H1 (cell line): ENCODE measurements at regions not wholly inside any gene's neighbourhood (a gene's known extent, or its start where the extent isn't known, plus 50 kb on each side); places are given as distances from the start of the nearest gene placed in this dataset.

Experiments
- CTCF ChIA-PET: fragments of 300-600 bp; sonication (Branson Sonifier 250); formaldehyde crosslinking; loops from one replicate; lab custom pipeline; 2021; ENCODE audit not compliant: partially characterized antibody; lab: Charles Lee
- POLR2A ChIA-PET: fragments of 300-600 bp; sonication (Branson Sonifier 250); formaldehyde crosslinking; loops from one replicate; lab custom pipeline; 2021; ENCODE audit warnings: inconsistent platforms; ENCODE audit not compliant: partially characterized antibody; lab: Charles Lee
- DNase-seq, 2 experiments: peaks; one replicate each; pipeline versions ENCODE4 v3.0.0 to v3.0.0-alpha.2; 2010 to 2022; ENCODE audit warnings: low spot score in 2 of 2, low read depth in 1 of 2, mixed read lengths in 1 of 2
- FAIRE-seq: peaks from 2 replicates; lab custom pipeline; 2011; peaks lifted over from hg19 to GRCh38; lab: Jason Lieb, UNC
- H2AFZ ChIP-seq: 2 replicates; pipeline ENCODE4 v1.8.1; 2012; ENCODE audit warnings: low read length, inconsistent platforms
- H2AK5ac ChIP-seq: 2 replicates; pipeline ENCODE4 v1.6.1; 2013; ENCODE audit warnings: low read depth, low read length
- H2BK120ac ChIP-seq: replicated peaks from 2 replicates; pipeline ENCODE3; 2013; ENCODE audit warnings: low read depth, low read length, inconsistent platforms
- H2BK12ac ChIP-seq: 2 replicates; pipeline ENCODE4 v1.6.1; 2013; ENCODE audit warnings: low read depth, low read length
- H2BK15ac ChIP-seq: 2 replicates; pipeline ENCODE4 v1.6.1; 2013; ENCODE audit warnings: low read length
- H2BK20ac ChIP-seq: 2 replicates; pipeline ENCODE4 v1.6.1; 2013; ENCODE audit warnings: low read length
- H2BK5ac ChIP-seq: 2 replicates; pipeline ENCODE4 v1.6.1; 2013; ENCODE audit warnings: low read depth, low read length
- H3K14ac ChIP-seq: 2 replicates; pipeline ENCODE4 v1.6.1; 2013; ENCODE audit warnings: inconsistent platforms; ENCODE audit not compliant: insufficient read length
- H3K18ac ChIP-seq: 2 replicates; pipeline ENCODE4 v1.6.1; 2013; ENCODE audit warnings: low read length; ENCODE audit errors: extremely low read depth
- H3K23ac ChIP-seq: 2 replicates; pipeline ENCODE4 v1.6.1; 2013; ENCODE audit warnings: inconsistent platforms; ENCODE audit not compliant: insufficient read length
- H3K23me2 ChIP-seq: 2 replicates; pipeline ENCODE4 v1.6.1; 2013; ENCODE audit warnings: low read depth, low read length
- H3K27ac ChIP-seq: 2 replicates; pipeline ENCODE4 v1.6.1; 2011; ENCODE audit warnings: low read depth, low read length, inconsistent platforms
- H3K27me3 ChIP-seq, 4 experiments: replicated peaks in 1 of 4; 1 replicate in 1 of 4; 2 replicates in 3 of 4; pipeline versions ENCODE4 v1.6.1 to v1.8.1; 2011 to 2013; ENCODE audit warnings: low read length in 3 of 4, mild to moderate bottlenecking in 3 of 4, inconsistent platforms in 2 of 4, mixed read lengths in 2 of 4, moderate library complexity in 1 of 4; ENCODE audit not compliant: control insufficient read depth in 3 of 4, insufficient read depth in 3 of 4; ENCODE audit errors: extremely low read depth in 1 of 4
- H3K36me3 ChIP-seq, 4 experiments: 2 replicates each; pipeline versions ENCODE4 v1.6.1 to v1.8.1; 2011 to 2013; ENCODE audit warnings: mild to moderate bottlenecking in 4 of 4, low read length in 3 of 4, moderate library complexity in 2 of 4, control low read depth in 1 of 4, inconsistent platforms in 1 of 4; ENCODE audit not compliant: insufficient read depth in 4 of 4, control insufficient read depth in 2 of 4
- H3K4ac ChIP-seq: replicated peaks from 2 replicates; pipeline ENCODE3; 2013; ENCODE audit warnings: low read length, low read depth, mixed read lengths, inconsistent platforms; ENCODE audit not compliant: insufficient read length
- H3K4me1 ChIP-seq, 4 experiments: replicated peaks in 1 of 4; 1 replicate in 1 of 4; 2 replicates in 3 of 4; pipeline versions ENCODE4 v1.6.1 to v1.8.1; 2011 to 2013; ENCODE audit warnings: low read length in 3 of 4, inconsistent platforms in 2 of 4, mixed read lengths in 1 of 4; ENCODE audit not compliant: insufficient read depth in 4 of 4, control insufficient read depth in 3 of 4
- H3K4me2 ChIP-seq, 2 experiments: 2 replicates each; pipeline versions ENCODE4 v1.6.1 to v1.8.1; 2011 to 2013; ENCODE audit warnings: low read depth in 2 of 2, low read length in 2 of 2, control low read depth in 1 of 2, inconsistent platforms in 1 of 2, mild to moderate bottlenecking in 1 of 2; ENCODE audit not compliant: insufficient read depth in 1 of 2
- H3K4me3 ChIP-seq, 4 experiments: fragments of 200-600, 300-600 bp in 1 of 4; sonication (generic), shearing (Covaris generic), sonication (Bioruptor Twin) in 1 of 4; 2 replicates each; pipeline versions ENCODE4 v1.5.1 to v1.8.1; 2011 to 2016; ENCODE audit warnings: low read length in 4 of 4, low read depth in 3 of 4, control low read depth in 2 of 4, inconsistent platforms in 2 of 4, mild to moderate bottlenecking in 2 of 4, mixed read lengths in 1 of 4, moderate library complexity in 1 of 4; ENCODE audit not compliant: insufficient read depth in 2 of 4; ENCODE audit errors: extremely low read depth in 1 of 4
- H3K56ac ChIP-seq: replicated peaks from 2 replicates; pipeline ENCODE3; 2013; ENCODE audit warnings: low read depth, mild to moderate bottlenecking, mixed read lengths, low read length, inconsistent platforms; ENCODE audit not compliant: insufficient read length
- H3K79me1 ChIP-seq: 2 replicates; pipeline ENCODE4 v1.6.1; 2013; ENCODE audit warnings: low read depth, low read length, control low read depth
- H3K79me2 ChIP-seq, 2 experiments: 2 replicates each; pipeline versions ENCODE4 v1.6.1 to v1.8.1; 2012 to 2013; ENCODE audit warnings: low read length in 2 of 2, mild to moderate bottlenecking in 2 of 2, inconsistent platforms in 1 of 2; ENCODE audit not compliant: insufficient read depth in 2 of 2, control insufficient read depth in 1 of 2
- H3K9ac ChIP-seq, 4 experiments: replicated peaks in 1 of 4; 1 replicate in 1 of 4; 2 replicates in 3 of 4; pipeline versions ENCODE4 v1.6.1 to v1.8.1; 2011 to 2013; ENCODE audit warnings: low read depth in 3 of 4, low read length in 3 of 4, control low read depth in 2 of 4, mild to moderate bottlenecking in 2 of 4, moderate library complexity in 2 of 4, inconsistent platforms in 1 of 4; ENCODE audit errors: extremely low read depth in 1 of 4
- H3K9me3 ChIP-seq, 2 experiments: 2 replicates each; pipeline versions ENCODE4 v1.6.1 to v1.8.1; 2012 to 2013; ENCODE audit warnings: mild to moderate bottlenecking in 2 of 2, moderate library complexity in 2 of 2, control low read depth in 1 of 2, inconsistent platforms in 1 of 2, low read depth in 1 of 2, low read length in 1 of 2, mixed read lengths in 1 of 2; ENCODE audit not compliant: insufficient read depth in 2 of 2
- H4K20me1 ChIP-seq, 2 experiments: replicated peaks in 1 of 2; 2 replicates each; pipeline versions ENCODE3 to v1.8.1; 2011 to 2013; ENCODE audit warnings: inconsistent platforms in 2 of 2, low read length in 2 of 2, mild to moderate bottlenecking in 1 of 2; ENCODE audit not compliant: insufficient read depth in 2 of 2, control insufficient read depth in 1 of 2
- H4K5ac ChIP-seq: 2 replicates; pipeline ENCODE4 v1.6.1; 2013; ENCODE audit warnings: low read length, low read depth, mixed read lengths, inconsistent platforms; ENCODE audit not compliant: insufficient read length
- H4K8ac ChIP-seq: 2 replicates; pipeline ENCODE4 v1.8.0; 2013; ENCODE audit warnings: mild to moderate bottlenecking, moderate library complexity, low read length, inconsistent platforms; ENCODE audit not compliant: insufficient read depth; ENCODE audit errors: extremely low read depth
- H4K91ac ChIP-seq: replicated peaks from 2 replicates; pipeline ENCODE3; 2013; ENCODE audit warnings: low read length, mixed read lengths, inconsistent platforms; ENCODE audit not compliant: insufficient read length
- KDM4A ChIP-seq: IDR thresholded peaks from one replicate; pipeline ENCODE4 v1.7.1; 2012; ENCODE audit warnings: low read depth, mild to moderate bottlenecking, moderate library complexity, low read length, inconsistent platforms; ENCODE audit not compliant: severe bottlenecking
- WGBS, 2 experiments: shearing (Covaris generic) in 1 of 2; methylation state at CpG; one replicate each; pipeline versions ENCODE4 v1.1.6 to v1.1.7; 2013 to 2015; ENCODE audit warnings: low lambda C conversion rate in 2 of 2, mixed read lengths in 2 of 2, inconsistent platforms in 1 of 2, low coverage in 1 of 2, missing lambda C conversion rate in 1 of 2; ENCODE audit not compliant: insufficient replicate concordance in 2 of 2, insufficient coverage in 1 of 2, insufficient read length in 1 of 2; ENCODE audit errors: extremely low coverage in 1 of 2, missing lambda C conversion rate in 1 of 2; 5-methylcytosine and 5-hydroxymethylcytosine counted together

DNA sequence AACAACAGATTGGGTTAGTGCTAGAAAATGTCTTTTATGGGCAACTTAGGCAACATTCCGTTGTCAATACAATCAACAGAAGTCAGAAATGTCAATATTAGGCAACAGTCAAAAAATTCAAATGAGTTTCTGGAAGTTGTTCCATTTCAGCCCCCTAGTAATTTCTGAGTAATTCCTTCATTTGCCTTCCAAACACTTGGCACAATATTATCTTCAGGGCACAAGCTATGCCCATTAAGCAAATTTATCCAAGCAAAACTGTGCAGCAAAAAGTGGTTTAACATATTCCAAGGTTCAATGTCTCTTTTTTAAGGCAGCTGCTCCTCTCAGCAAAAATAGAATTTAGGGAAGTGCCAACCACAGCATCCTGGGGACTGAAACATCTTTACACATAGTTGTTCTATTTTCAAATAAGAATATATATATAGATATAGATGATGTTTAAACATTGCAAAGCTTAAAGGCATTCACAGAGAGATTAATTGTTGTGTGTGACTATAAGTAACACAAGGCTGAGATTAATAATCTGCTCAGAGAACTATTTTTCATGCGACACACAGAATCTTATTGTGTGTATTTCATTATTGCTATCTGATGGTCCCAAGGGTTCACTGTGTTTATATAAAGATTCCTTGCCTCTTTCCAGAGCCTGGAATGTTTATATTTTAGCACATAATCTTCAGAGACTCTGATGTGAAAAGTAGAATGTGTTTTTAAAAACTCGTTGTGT lies 75.2 kb upstream of the ADTRP start:
- Histone ChIP-seq H2AFZ (no peak overlapping the region), H3K79me2 (no peaks in the 10 kb centered on the region), H4K5ac (no peak overlapping the region), H3K27ac (no peak overlapping the region), H4K91ac (no peak overlapping the region), H3K18ac (no peak overlapping the region), H3K79me1 (no peaks in the 10 kb centered on the region), H3K9ac (no peak overlapping the region), H3K27me3 (no peaks in the 10 kb centered on the region), H3K4me1 (no peaks in the 10 kb centered on the region), H2AK5ac (no peak overlapping the region), H3K23me2 (no peaks in the 10 kb centered on the region), H4K8ac (no peak overlapping the region), H2BK120ac (no peak overlapping the region), H3K4me2 (no peak overlapping the region), H2BK20ac (no peak overlapping the region), H2BK12ac (no peak overlapping the region), H3K4ac (no peak overlapping the region), H3K9me3 (no peaks in the 10 kb centered on the region), H4K20me1 (no peaks in the 10 kb centered on the region), H3K36me3 (no peaks in the 10 kb centered on the region), H2BK15ac (no peak overlapping the region), H3K4me3 (no peak overlapping the region), H3K23ac (no peak overlapping the region), H2BK5ac (no peak overlapping the region), H3K56ac (no peak overlapping the region), H3K14ac (no peak overlapping the region)
- WGBS, 2 experiments = 99% methylated on average over 3 of the region's 3 CpGs; no CpG with 5 or more reads in 1 of the 2 experiments
- ChIA-PET CTCF (no interaction called here), POLR2A (no interaction called here)
- no peak for TF ChIP-seq KDM4A
- DNase-seq (no peak), FAIRE-seq (no peak)
